ENCODE measurements at regions not wholly inside any gene's neighbourhood (a gene's known extent, or its start where the extent isn't known, plus 50 kb on each side); places are given as distances from the start of the nearest gene placed in this dataset.

- no peaks in the 10 kb centered on the region for H3K27me3 ChIP-seq (ENCODE audit: control insufficient read depth, insufficient read depth, low read length)
- no peak overlapping the region for H3K4me3 ChIP-seq (ENCODE audit: insufficient read depth, low read depth, low read length)
- no peak for DNase-seq
- H3K36me3 ChIP-seq (replicated peaks; ENCODE audit: control insufficient read depth, insufficient read depth, low read length), result no peaks in the 10 kb centered on the region
Measured at GRCh38 chr14:42407153-42407552, 800.5 kb downstream of the LRFN5 start.

GRCh38 chr14:42391146-42391834, 784.6 kb downstream of the LRFN5 start:
- H3K4me3 ChIP-seq (ENCODE audit: insufficient read depth, low read depth, low read length), result no peak overlapping the region
- no peaks in the 10 kb centered on the region for H3K36me3 ChIP-seq (replicated peaks; ENCODE audit: control insufficient read depth, insufficient read depth, low read length)
- no peak for DNase-seq
- H3K27me3 ChIP-seq (ENCODE audit: control insufficient read depth, insufficient read depth, low read length), result no peaks in the 10 kb centered on the region

- no peak overlapping the region for H3K4me3 ChIP-seq (ENCODE audit: insufficient read depth, low read depth, low read length)
- no peak for DNase-seq
- H3K36me3 ChIP-seq (replicated peaks; ENCODE audit: control insufficient read depth, insufficient read depth, low read length), result no peaks in the 10 kb centered on the region
- no peaks in the 10 kb centered on the region for H3K27me3 ChIP-seq (ENCODE audit: control insufficient read depth, insufficient read depth, low read length)
Measured at GRCh38 chr14:42378880-42379279, 772.2 kb downstream of the LRFN5 start.

- DNase-seq, result no peak
- no peaks in the 10 kb centered on the region for H3K27me3 ChIP-seq (ENCODE audit: control insufficient read depth, insufficient read depth, low read length)
- H3K4me3 ChIP-seq (ENCODE audit: insufficient read depth, low read depth, low read length), result no peak overlapping the region
- H3K36me3 ChIP-seq (replicated peaks; ENCODE audit: control insufficient read depth, insufficient read depth, low read length), result no peaks in the 10 kb centered on the region
Measured at GRCh38 chr14:42378274-42378673, 771.6 kb downstream of the LRFN5 start.

- Histone ChIP-seq H3K36me3 (replicated peaks; ENCODE audit: control insufficient read depth, insufficient read depth, low read length) (no peaks in the 10 kb centered on the region), H3K4me3 (ENCODE audit: insufficient read depth, low read depth, low read length) (no peak overlapping the region), H3K27me3 (ENCODE audit: control insufficient read depth, insufficient read depth, low read length) (no peaks in the 10 kb centered on the region)
- no peak for DNase-seq
Measured at GRCh38 chr14:42374332-42374731, 767.7 kb downstream of the LRFN5 start.

GRCh38 chr14:42370056-42370455, 763.4 kb downstream of the LRFN5 start:
- no peak for DNase-seq
- Histone ChIP-seq H3K27me3 (ENCODE audit: control insufficient read depth, insufficient read depth, low read length) (no peaks in the 10 kb centered on the region), H3K36me3 (replicated peaks; ENCODE audit: control insufficient read depth, insufficient read depth, low read length) (no peaks in the 10 kb centered on the region), H3K4me3 (ENCODE audit: insufficient read depth, low read depth, low read length) (no peak overlapping the region)

- Histone ChIP-seq H3K4me3 (ENCODE audit: insufficient read depth, low read depth, low read length) (no peak overlapping the region), H3K36me3 (replicated peaks; ENCODE audit: control insufficient read depth, insufficient read depth, low read length) (no peaks in the 10 kb centered on the region), H3K27me3 (ENCODE audit: control insufficient read depth, insufficient read depth, low read length) (no peaks in the 10 kb centered on the region)
- no peak for DNase-seq
Measured at GRCh38 chr14:42368234-42368633, 761.6 kb downstream of the LRFN5 start.

- DNase-seq, result no peak
- Histone ChIP-seq H3K36me3 (replicated peaks; ENCODE audit: control insufficient read depth, insufficient read depth, low read length) (no peaks in the 10 kb centered on the region), H3K4me3 (ENCODE audit: insufficient read depth, low read depth, low read length) (no peak overlapping the region), H3K27me3 (ENCODE audit: control insufficient read depth, insufficient read depth, low read length) (no peaks in the 10 kb centered on the region)
Measured at GRCh38 chr14:42353315-42353714, 746.6 kb downstream of the LRFN5 start.

GRCh38 chr14:42335918-42336317, 729.2 kb downstream of the LRFN5 start:
- H3K36me3 ChIP-seq (replicated peaks; ENCODE audit: control insufficient read depth, insufficient read depth, low read length), result no peaks in the 10 kb centered on the region
- no peak overlapping the region for H3K4me3 ChIP-seq (ENCODE audit: insufficient read depth, low read depth, low read length)
- peaks cover 21% of the 10 kb centered on the region for H3K27me3 ChIP-seq (ENCODE audit: control insufficient read depth, insufficient read depth, low read length)
- DNase-seq, result peak; percentile 33

GRCh38 chr14:42334931-42335330, 728.3 kb downstream of the LRFN5 start:
- H3K4me3 ChIP-seq (ENCODE audit: insufficient read depth, low read depth, low read length), result no peak overlapping the region
- no peak for DNase-seq
- H3K27me3 ChIP-seq (ENCODE audit: control insufficient read depth, insufficient read depth, low read length), result peaks cover 21% of the 10 kb centered on the region
- H3K36me3 ChIP-seq (replicated peaks; ENCODE audit: control insufficient read depth, insufficient read depth, low read length), result no peaks in the 10 kb centered on the region

GRCh38 chr14:42323426-42323825, 716.8 kb downstream of the LRFN5 start:
- DNase-seq, result no peak
- H3K36me3 ChIP-seq (replicated peaks; ENCODE audit: control insufficient read depth, insufficient read depth, low read length), result no peaks in the 10 kb centered on the region
- H3K4me3 ChIP-seq (ENCODE audit: insufficient read depth, low read depth, low read length), result no peak overlapping the region
- H3K27me3 ChIP-seq (ENCODE audit: control insufficient read depth, insufficient read depth, low read length), result no peaks in the 10 kb centered on the region

GRCh38 chr14:42322531-42323284, 716.0 kb downstream of the LRFN5 start:
- DNase-seq, result no peak
- Histone ChIP-seq H3K36me3 (replicated peaks; ENCODE audit: control insufficient read depth, insufficient read depth, low read length) (no peaks in the 10 kb centered on the region), H3K4me3 (ENCODE audit: insufficient read depth, low read depth, low read length) (no peak overlapping the region), H3K27me3 (ENCODE audit: control insufficient read depth, insufficient read depth, low read length) (no peaks in the 10 kb centered on the region)

- no peak for DNase-seq
- no peaks in the 10 kb centered on the region for H3K36me3 ChIP-seq (replicated peaks; ENCODE audit: control insufficient read depth, insufficient read depth, low read length)
- H3K4me3 ChIP-seq (ENCODE audit: insufficient read depth, low read depth, low read length), result no peak overlapping the region
- H3K27me3 ChIP-seq (ENCODE audit: control insufficient read depth, insufficient read depth, low read length), result no peaks in the 10 kb centered on the region
Measured at GRCh38 chr14:42319996-42320395, 713.3 kb downstream of the LRFN5 start.

GRCh38 chr14:42316693-42317092, 710.0 kb downstream of the LRFN5 start:
- Histone ChIP-seq H3K36me3 (replicated peaks; ENCODE audit: control insufficient read depth, insufficient read depth, low read length) (no peaks in the 10 kb centered on the region), H3K4me3 (ENCODE audit: insufficient read depth, low read depth, low read length) (no peak overlapping the region), H3K27me3 (ENCODE audit: control insufficient read depth, insufficient read depth, low read length) (no peaks in the 10 kb centered on the region)
- DNase-seq, result no peak

- H3K36me3 ChIP-seq (replicated peaks; ENCODE audit: control insufficient read depth, insufficient read depth, low read length), result no peaks in the 10 kb centered on the region
- H3K4me3 ChIP-seq (ENCODE audit: insufficient read depth, low read depth, low read length), result no peak overlapping the region
- no peaks in the 10 kb centered on the region for H3K27me3 ChIP-seq (ENCODE audit: control insufficient read depth, insufficient read depth, low read length)
- no peak for DNase-seq
Measured at GRCh38 chr14:42311876-42312275, 705.2 kb downstream of the LRFN5 start.

Measured in H7 (cell line).